Omental fat pad (tissue), 3 donors: ENCODE measurements at regions not wholly inside any gene's neighbourhood (a gene's known extent, or its start where the extent isn't known, plus 50 kb on each side); places are given as distances from the start of the nearest gene placed in this dataset.
"Not testable (repeated sequence)": the region's sequence is repeated elsewhere in the genome, so short reads cannot be mapped to it uniquely, and the experiment has no call there.

Experiments
- ATAC-seq: fragments of 150-250 bp; one replicate; pipeline ENCODE4 v1.9.1; 2016; ENCODE audit warnings: mild to moderate bottlenecking, moderate library complexity; ENCODE audit not compliant: low FRiP score
- DNase-seq: peaks from one replicate; pipeline ENCODE4 v3.0.0-alpha.2; 2019; ENCODE audit warnings: low spot score
- CTCF ChIP-seq, 3 donors: fragments of 450-650 bp; IDR thresholded peaks; one replicate each; pipeline ENCODE4 v1.5.1; 2016 to 2017; ENCODE audit warnings: antibody characterized with exemption in 3 of 3, mild to moderate bottlenecking in 3 of 3, moderate library complexity in 2 of 3

- DNase-seq, result no peak
Measured at GRCh38 chr1:103448560-103448959, 76.9 kb upstream of the RNPC3 start.

DNA sequence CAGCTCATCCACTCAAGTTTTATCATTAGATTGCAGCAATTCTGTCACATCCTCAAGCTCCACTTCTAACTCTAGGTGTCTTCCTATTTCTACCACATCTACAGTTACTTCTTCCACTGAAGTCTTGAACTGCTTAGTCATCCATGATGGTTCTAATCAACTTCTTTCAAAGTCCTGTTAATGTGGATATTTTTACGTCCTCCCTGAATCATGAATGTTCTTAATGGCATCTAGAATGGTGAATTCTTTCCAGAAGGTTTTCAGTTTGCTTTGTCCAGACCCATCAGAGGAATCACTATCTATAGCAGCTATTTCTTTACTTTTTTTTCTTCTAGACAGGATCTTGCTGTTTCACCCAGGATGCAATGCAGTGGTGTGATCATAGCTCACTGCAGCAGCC lies 78.0 kb upstream of the RNPC3 start:
- ATAC-seq, result no peak
- no peak for TF ChIP-seq CTCF (IDR thresholded peaks at IDR 0.05)
- no peak for DNase-seq

More at GRCh38 chr1:103448560-103448959, 76.9 kb upstream of the RNPC3 start:
- no peak for TF ChIP-seq CTCF (IDR thresholded peaks at IDR 0.05)
- ATAC-seq, result no peak

- TF ChIP-seq CTCF (IDR thresholded peaks at IDR 0.05), result no peak
- ATAC-seq (no peak), DNase-seq (no peak)
Measured at GRCh38 chr1:103441342-103441741, 84.2 kb upstream of the RNPC3 start.

DNA sequence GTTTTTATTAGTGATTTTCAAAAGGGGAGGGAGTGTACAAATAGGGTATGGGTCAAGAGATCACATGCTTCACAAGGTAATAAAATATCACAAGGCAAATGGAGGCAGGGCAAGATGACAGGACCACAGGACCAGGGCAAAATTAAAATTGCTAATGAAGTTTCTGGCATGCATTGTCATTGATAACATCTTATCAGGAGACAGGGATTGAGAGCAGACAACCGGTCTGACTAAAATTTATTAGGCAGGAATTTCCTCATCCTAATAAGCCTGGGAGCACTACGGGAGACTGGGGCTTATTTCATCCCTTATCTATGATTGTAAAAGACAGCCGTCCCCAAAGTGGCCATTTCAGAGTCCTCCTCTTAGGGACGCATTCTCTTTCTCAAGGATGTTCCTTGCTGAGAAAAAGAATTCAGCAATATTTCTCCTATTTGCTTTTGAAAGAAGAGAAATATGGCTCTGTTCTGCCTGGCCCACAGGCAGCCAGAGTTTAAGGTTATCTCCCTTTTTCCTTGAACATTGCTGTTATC lies 88.9 kb upstream of the RNPC3 start:
- DNase-seq, ATAC-seq: not testable (repeated sequence)

DNA sequence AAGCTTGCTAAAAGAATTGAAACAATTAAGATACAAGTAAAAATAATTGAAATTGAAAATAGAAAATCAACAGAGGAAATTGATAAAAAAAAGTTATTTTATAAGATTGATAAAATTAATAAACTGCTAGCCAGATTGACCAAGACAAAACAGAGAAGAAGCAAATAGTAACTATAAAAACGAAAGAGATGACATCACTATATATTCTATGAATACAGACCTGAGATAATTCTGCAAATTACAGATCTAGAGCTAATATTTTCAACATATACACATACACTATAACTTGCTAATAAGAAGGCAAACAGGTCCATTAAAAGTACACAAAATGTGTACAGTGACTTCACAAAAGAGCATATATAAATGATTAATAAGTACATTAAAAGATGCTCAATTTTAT lies 90.1 kb upstream of the RNPC3 start:
- DNase-seq, result no peak
- no peak for TF ChIP-seq CTCF (IDR thresholded peaks at IDR 0.05)
- no peak for ATAC-seq

DNA sequence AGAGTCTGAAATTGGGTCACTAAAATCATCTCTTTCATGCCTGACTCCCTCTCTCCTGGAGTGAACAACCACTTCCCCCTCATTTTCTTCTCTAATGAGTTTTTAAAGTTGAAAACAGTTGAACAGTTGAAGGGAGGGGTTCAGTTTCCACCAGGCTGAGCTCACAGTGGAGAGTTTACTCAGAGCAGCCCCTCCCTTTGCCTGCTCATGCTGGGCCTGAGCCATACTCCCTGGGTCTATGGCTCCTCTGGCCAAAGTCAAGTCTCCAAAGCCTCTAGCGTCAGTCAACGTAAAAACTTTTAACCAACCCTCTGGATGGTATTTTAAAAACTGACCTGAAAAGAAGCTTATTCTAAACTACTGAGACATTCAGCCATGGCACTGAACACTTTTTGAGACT lies 100.8 kb upstream of the RNPC3 start:
- DNase-seq (no peak), ATAC-seq (no peak)
- TF ChIP-seq CTCF (IDR thresholded peaks at IDR 0.05), result no peak

DNA sequence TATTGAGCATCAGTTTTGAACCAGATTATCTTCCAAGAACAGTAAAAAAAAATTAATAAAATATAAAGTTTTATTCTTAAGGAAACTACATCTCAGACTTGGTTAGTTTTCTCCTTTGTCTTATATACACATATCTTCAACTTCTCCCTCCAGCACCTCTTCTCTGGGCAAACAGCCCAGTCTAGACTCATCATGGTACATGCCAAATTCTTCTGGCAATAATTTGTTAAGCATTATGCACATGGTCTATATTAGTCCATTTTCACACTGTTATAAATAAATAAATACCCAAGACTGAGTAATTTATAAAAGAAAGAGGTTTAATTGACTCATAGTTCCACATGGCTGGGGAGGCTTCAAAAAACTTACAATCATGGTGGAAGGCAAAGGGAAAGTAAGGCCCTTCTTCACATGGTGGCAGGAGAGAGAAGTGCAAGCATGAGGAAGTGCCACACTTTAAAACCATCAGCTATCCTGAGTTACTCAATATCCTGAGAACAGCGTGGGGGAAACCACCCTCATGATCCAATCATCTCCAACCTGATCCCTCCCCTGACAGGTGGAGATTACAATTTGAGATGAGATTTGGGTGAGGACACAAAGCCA lies 108.7 kb upstream of the RNPC3 start:
- DNase-seq (no peak), ATAC-seq (no peak)
- TF ChIP-seq CTCF (IDR thresholded peaks at IDR 0.05), result no peak
